ENCODE measurements at regions not wholly inside any gene's neighbourhood (a gene's known extent, or its start where the extent isn't known, plus 50 kb on each side); places are given as distances from the start of the nearest gene placed in this dataset.
"Not testable (repeated sequence)": the region's sequence is repeated elsewhere in the genome, so short reads cannot be mapped to it uniquely, and the experiment has no call there.

DNA sequence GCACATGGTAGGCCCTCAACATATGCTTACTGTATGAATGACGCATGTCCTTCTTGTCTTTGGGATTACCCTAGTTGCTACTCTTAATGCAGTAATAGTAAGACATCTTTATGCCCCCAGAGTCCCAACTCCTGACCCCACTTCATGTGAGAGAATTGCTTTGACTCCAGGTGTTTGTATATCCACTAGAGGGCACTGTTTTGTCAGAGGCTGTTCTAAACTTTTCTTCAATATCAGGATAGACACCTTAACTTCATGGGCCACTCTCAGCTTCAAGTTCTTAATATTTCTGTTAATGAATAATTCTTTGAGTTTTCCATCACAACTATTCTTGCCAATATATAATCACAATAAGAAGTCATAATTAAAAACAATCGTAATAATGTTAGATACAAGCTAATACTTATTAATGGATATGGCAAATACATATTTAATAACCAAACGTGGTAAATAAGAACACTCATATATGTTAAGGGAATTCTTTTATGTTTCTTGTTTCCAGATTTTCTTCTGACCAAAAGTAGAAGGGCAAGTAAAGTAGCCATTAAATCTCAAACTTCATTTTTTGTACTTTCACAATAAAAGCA is 337.2 kb upstream of the DNAJC19 start:
- no peak for DNase-seq

DNA sequence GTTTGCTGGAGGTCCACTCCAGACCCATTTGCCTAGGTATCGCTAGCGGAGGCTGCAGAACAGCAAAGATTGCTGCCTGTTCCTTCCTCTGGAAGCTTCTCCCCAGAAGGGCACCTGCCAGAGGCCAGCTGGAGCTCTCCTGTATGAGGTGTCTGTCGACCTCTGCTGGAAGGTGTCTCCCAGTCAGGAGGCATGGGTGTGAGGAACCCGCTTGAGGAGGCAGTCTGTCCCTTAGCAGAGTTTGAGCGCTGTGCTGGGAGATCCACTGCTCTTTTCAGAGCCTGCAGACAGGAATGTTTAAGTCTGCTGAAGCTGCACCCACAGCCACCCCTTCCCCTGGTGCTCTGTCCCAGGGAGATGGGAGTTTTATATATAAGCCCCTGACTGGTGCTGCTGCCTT is 335.0 kb upstream of the DNAJC19 start:
- not testable (repeated sequence) for DNase-seq

DNA sequence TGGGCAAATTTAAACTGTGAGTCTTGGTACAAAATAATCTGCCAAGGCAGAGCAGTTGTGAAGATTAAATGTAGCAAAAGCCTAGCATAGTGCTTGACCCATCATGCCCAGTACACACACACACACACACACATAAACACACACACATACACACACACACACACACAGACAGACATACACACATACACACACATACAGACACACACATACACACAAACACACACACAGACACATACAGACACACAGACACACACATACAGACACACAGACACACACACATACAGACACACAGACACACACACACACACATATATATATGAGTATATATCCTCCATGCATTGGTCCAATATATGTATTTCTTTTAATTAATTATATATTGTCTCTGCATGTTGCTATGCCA is 328.8 kb upstream of the DNAJC19 start:
- no peak for DNase-seq

DNA sequence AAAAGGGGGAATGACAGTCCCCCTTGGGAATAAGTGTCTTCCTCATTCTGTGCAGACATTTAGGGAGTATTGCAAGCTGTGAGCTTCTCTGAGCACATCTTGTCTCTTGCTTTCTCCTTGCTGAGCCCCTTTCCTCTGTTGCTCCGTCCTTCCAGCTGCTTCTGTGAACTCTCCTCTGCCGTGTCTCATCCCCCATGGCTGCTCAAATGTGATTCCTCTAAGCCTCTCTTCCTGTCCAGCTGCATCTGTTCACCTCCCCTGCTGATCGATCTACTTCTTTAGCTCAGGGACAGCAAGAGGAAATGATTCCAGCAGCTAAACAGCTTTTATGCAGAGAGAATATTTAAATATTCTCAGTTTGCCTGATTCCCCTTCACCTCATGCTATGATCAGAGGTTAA is 328.0 kb upstream of the DNAJC19 start:
- no peak for DNase-seq

DNA sequence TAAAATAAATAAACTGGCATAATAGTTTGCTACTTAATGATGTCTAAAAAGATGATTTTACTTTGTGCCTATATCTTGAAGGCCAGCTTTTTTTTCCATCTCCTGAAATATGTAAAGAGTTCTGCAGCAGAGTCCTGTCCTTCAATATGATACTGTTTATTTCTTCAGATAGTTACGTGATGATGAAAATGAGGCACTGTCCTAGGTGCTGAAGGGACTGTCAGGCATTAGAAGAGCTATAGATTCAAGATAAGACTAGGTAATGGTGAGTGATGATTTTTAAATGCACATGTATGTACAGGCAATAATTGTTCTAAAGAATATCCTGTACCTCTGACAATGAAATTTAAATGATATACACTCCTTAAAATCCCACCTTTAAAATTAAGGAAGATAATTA is 326.9 kb upstream of the DNAJC19 start:
- no peak for DNase-seq

DNA sequence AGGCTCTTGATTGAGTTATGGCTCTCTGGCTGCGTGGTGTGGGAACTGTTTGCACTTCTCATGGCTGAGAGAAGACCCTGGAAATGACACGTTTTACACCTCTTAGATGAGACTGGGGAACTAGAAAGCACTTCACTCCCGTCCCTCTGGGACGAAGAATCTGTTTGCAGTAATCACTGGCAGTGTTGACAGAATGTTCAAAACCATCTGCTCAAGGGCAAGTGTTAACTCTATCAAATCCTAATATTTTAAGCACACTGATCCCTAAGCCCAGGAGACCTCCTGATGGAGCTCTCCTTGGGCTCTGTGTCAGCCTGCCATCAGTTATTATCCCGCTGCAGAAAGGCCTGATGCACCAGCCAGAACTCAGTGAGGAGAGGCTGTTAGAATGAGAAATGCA is 323.8 kb upstream of the DNAJC19 start:
- DNase-seq, result no peak

DNA sequence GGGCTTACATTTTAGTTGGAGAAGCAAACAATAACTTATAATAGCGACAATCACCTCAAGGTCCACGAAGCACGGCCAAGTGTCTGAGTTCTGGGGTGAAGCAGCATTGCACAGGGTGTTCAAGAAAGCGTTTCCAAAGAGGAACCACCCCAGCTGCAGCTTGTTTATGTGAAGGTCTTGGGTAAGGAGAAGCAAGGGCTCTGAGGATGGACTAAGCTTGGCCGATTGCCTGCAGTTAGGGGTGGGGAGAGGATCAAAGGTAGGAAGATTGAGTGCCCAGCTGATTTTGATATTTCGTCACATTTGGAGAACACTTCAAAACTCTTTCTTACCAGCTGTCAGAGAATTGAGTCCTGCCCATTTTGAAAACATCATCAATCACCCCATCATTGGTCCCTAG is 321.6 kb upstream of the DNAJC19 start:
- DNase-seq, result no peak

DNA sequence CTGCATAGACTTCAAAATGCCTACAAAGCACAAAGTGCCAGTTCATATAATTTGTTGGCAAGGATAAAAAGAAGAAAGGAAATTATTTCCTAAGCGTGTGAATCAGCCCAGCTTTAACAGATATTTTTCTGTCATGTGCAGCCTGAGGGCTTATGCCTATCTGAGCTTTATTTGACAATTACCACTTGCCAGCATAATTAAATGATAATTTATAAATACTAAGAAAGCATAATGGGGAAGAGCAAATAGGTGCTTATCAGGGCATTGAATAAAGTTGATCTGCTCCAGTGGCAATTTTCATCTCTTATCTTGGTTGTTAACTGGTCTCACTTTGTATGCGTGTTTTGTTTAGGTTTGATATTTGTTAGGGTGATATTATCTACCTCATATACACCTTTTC is 313.4 kb upstream of the DNAJC19 start:
- no peak for DNase-seq

DNA sequence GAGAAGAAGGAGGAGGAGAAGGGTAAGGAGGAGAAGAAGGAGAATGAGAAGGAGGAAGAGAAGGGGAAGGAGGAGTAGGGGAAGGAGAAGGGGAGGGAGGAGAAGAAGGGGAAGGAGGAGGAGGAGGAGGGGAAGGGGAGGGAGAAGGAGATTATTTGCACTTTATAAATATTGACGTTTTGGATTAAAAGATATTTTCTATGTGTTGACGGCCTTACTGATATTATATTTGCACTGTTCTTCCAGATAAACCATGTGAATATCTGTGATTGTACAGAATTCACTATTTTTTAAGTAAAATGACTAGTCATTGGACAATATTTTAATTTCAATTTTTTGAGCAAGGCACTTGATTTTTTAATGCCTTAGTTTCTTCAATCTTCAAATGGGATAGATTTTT is 310.5 kb upstream of the DNAJC19 start:
- DNase-seq, result no peak

DNA sequence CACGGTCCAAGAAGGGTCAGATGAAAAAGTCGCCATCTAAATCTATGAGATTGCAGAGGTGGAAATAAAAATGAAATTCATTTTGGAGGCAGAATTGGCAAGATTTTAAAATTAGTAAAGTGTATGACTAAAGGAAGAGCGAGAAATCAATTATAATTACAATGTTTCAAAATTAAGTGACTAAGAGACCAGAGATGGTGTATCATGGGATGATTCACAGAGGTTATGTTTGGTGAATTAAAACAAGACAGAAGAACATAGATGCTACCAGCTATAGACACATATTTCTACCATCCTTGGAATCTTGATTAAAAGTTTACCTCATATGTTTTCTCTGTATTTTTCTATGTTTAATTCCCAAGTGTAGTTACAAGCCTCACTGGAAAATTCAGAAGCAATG is 308.9 kb upstream of the DNAJC19 start:
- DNase-seq, result no peak

DNA sequence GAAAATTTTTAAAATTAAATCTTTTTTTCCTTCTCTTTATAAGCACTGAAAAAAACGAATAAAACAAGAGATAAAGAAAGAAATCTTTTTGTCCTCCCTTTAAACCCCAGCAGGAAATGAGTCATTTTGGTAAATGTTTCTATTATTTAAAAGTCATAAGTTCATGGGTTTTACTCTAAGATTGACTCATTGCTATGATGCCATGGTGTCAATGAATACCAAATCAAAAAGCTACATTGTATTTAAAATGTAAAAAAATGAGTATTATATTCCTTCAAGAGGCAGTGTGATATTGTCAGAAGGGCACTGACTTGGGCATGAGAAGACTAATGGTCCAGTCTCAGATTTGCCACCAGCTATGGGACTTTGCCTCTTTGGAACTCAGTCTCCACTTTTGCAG is 303.4 kb upstream of the DNAJC19 start:
- DNase-seq, result no peak

DNA sequence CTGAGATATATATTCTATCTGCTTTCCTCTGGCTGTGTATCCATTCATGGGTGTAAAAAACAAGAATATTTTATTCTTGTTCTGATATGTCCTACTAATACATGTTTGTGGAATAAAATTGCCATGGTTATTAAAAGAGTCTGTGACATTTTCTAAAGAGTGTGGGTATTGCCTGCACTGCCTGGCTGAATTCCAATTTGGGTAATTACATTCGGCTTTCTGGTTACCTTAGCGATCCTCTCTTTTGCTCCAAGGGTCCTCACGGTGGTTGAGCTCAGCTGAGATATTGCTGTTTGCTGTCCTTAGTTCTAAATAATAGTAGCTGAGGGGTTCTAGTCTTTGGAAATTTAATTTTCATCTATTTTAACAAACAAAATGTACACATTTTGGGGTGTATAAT is 301.4 kb upstream of the DNAJC19 start:
- no peak for DNase-seq

DNA sequence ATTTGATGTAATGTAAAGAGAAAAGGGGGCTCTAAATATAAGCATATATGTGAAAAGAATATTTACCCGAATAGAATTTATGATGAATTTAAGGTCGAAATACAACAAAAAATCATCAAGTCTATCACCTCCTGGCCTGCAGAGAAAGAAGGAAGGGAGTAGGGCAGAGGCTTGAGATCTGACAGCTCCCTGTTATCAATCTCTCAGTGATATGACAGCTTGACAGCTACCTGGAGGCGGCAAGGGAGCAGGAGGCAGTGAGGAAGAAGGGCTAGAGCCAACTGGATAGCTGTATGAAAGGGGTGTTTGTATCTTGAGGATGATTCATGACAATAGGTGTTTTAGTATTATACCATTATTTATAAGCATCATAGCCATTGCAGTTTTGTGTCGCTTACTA is 299.8 kb upstream of the DNAJC19 start:
- DNase-seq, result no peak

DNA sequence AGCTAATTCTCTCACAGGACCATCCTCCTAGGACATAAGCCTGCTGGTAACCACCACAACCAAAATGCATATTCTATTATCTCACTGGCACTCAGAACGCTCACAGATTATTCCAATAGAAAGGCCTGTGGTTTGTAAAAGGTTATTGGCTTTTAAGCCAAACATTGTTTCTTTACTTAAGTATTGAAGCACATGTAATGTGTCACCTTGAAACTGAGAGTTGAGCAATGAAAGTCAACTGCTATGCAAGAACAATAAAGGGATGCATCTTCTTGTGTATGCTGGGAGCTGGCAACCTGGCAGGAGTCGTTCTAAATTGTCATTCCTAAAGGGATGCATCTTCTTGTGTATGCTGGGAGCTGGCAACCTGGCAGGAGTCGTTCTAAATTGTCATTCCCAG is 298.6 kb upstream of the DNAJC19 start:
- DNase-seq, result no peak

DNA sequence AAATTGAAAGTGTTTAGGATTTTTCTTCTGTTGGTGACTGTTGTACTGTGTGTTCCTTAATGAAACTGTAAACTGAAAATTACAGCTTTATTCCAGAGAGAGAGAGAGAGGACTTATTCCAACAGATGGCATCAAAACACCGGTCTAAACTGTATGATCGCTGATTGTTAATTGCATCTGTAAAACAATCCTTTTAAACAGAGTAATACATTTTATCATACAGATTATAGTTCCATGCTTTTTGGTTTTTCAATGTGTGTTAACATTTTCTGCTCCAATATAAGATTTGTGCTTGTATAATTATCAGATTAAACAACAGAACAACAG is 289.7 kb upstream of the DNAJC19 start:
- no peak for DNase-seq

DNA sequence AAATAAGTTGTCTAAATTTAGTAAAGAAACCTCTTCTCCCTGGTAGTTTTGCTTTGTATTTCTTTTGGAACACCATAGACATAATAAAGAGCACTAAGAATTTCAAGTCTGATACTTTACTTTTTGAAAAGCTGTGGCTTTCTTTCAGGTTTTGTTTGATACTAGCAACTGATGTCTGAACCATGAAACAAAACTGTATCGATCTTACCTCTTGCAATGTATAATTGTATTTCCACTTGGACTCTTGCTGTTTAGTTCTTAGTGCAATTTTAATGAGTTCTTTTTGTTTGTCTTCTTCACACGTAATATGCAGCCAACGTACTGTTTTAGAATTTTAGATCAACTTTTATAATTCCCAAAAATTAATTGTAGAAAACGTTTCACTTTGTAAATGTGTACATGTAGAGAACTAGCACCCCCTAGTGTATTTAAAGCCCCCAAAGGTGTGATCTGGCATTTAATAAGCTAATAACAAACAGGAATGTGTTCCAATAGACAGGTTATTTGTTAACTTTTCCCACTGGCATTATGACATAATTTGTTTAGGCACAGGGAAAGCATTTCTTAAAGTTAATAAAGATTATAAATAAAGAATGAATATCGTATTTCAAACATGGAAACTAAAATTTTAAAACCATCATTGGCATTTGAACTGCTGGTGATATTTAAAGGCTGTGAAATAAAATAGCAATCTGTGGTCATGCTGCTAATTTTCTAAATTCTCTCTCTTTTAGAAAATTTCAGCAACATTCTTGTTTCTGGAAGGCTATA is 289.1 kb upstream of the DNAJC19 start:
- no peak for DNase-seq

DNA sequence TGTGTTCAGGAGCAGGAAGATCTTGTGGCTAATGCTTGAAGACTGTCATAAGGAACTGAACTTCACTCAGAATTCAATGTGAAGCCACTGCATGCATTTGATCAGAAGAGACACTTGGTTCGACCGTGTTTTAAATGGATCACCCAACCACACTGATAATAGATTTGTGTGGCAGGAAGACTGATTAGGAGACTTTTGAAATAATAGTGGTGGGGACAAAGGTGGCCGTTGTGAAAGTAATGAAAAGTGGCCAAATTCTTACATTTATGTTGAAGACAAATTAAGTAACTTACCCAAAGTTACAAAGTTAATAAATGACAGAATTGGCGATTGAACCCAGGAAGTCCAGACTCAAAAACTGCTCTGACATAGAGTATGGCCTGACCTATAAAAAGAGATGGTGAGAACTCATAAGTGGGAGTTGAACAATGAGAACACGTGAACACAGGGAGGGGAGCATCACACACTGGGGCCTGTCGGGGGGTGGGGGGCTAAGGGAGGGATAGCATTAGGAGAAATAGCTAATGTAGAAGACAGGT is 286.9 kb upstream of the DNAJC19 start:
- DNase-seq, result no peak

DNA sequence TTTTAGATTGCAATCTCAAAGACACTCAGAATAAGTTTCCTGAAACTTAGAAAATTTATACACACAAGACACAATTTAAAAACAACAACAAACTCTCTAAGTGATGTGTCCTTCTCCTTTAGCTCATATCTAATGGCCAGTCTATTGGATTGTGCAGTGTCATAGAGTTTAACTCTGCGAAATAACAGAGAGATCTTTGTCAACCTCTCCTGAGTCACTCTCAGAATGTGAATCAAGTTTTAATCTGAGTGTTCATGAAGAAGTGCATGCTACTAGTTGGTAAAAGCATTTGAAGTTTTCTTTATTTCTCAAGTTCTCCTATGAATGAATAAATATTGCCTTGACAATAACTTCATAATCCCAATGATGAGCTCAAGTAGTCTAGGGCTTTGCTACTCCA is 284.5 kb upstream of the DNAJC19 start:
- no peak for DNase-seq

DNA sequence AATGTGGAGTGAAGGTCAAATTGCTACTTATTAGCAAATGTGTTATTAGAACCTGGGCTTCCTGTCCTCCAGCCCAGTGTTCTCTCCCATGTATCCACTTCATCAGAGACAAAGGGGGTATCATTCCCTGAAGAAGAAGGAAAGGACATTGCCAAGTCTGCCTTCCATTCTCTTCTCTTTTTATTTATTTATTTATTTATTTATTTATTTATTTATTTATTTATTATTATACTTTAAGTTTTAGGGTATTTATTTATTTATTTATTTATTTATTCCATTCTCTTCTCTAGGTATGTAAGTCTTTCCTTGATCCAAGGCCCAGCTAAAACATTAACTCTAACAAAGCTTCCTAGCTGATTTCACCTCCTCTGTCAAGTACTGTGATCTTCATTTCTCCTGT is 277.8 kb upstream of the DNAJC19 start:
- no peak for DNase-seq

DNA sequence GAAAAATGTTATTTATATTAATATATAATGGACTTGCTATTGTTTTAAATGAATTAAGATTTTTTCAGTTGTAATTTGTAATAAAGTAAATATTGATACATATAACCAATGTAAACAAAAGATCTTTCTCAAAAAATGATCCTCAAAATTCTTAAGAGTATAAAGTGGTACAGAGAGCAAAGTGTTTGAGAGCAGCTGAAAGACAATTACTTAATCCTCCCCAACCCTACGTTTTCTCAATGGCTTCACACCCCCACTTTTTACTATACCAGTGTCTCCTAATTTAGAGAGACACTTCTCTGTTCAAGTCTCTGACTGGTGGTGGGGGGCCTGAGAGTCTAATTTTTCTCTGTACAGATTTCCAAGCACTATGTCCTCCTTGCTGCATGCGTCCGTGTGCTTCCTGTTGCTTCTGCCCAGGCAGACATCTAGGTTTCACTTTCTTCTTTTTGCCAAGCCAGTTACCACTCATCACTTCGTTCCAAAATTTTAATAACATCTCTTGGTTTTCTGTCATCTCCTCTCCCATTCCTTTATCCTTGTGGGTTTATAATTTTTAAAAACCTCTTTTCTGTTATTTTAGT is 276.3 kb upstream of the DNAJC19 start:
- no peak for DNase-seq

DNA sequence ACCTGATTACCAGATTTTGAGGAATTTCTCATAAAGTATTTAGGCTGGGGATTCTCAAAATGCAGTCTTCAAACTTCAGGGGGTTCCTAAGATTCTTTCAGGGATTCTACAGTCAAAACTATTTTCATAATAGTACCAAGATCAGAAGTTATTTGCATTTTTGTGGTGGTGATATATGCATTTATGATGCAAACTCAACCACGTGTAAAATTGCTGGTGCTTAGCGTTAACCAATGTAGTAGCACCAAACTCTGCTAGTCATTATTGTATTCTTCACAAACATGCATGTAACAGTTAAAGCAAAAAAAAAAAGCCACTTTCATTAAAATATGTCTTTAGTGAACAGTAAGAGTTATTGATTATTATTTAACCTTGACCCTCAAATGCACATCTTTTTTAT is 274.9 kb upstream of the DNAJC19 start:
- DNase-seq, result no peak

DNA sequence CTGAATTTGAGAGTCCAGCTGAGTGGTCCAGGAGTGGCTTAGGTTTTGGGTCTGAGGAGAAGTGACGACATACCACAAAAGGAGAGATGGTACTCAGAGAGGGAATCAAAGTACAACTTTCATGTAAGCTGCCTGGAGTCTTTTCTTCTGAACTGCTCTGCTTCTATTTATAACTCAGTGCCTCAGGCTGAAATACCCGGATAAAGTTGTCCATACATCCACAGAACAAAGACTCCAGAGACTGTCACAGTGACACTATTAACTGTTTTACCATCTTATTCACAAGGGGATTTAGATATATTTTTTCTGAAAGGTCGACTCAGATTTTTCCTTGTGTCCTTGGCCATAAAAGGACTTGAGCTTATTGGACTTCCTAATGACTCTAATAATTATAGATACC is 264.3 kb upstream of the DNAJC19 start:
- DNase-seq, result no peak

DNA sequence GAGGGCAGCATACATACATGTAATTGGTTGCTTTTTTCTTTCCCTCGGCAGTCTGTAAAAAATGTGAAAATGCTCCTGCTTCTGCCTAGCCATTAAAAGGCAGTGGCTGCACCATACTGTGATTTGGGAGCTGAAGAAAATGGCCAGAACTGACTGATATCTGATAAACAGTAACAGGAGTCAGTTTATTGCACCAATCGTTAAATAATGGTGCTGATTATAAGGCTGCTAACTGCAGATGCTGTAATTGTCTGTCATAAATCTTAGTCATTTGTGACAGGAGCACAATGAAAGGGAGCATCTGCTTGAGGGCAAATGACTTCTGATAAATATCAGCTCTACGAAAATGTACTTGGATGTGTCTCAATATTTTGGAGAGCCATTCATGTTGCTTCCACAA is 263.1 kb upstream of the DNAJC19 start:
- DNase-seq, result no peak

DNA sequence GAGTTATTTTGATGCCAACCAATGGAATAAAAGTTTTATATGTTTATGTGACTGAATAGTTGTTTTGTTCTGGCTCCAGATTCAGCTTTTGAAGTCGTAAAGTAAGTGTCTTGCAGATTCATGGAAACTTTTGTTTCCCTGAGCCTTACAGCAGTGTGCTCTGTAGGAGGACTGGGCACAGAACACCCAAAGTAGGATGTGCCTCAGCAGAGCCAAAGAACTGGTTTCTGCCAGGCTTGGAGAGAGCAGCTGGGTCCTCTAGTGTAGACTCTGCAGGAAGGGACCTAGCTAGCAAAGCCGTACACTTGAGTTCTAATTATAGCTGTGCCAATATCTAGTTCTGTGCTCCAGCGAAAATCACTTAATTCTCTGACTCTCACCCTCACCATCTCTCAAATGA is 261.2 kb upstream of the DNAJC19 start:
- no peak for DNase-seq

DNA sequence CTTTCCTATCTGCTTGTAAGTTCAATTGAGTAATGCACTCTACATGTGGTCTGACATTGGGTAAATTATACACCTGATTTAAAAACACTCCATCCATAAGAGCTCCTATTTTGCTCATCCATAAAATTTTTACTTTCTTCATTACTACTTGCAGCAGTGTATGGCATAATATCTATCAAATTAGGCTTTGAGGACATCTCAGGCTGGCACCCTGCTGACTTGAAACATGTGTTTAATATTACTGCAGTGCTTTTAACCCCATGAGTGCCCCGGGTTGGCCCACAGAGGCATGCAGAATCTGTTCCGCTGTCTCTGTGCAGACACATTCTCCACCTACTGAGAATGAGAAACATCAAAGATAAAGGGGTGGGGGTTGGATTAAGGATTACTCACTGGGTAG is 249.9 kb upstream of the DNAJC19 start:
- DNase-seq, result no peak

Data from activated CD4-positive, alpha-beta T cell treated with anti-CD3 and anti-CD28 coated beads for 48 hours (primary cell).